NCI-H2081 treated with DMSO at 0.1 percent for 48 hours (cell line): ENCODE measurements at regions not wholly inside any gene's neighbourhood (a gene's known extent, or its start where the extent isn't known, plus 50 kb on each side); places are given as distances from the start of the nearest gene placed in this dataset.

Experiments used
- DNase-seq: peaks from one replicate; lab custom pipeline; 2025; lab: John Stamatoyannopoulos, UW

- no peak for DNase-seq
Measured at GRCh38 chr3:70899816-70900215, 587.4 kb upstream of the MDFIC2 start.

- DNase-seq, result no peak
Measured at GRCh38 chr3:70890020-70890394, 577.6 kb upstream of the MDFIC2 start.

- no peak for DNase-seq
Measured at GRCh38 chr3:70889162-70890019, 577.0 kb upstream of the MDFIC2 start.

- no peak for DNase-seq
Measured at GRCh38 chr3:70885636-70886035, 573.2 kb upstream of the MDFIC2 start.

GRCh38 chr3:70882104-70882503 is 569.7 kb upstream of the MDFIC2 start:
- DNase-seq, result no peak

GRCh38 chr3:70880421-70880820 is 568.0 kb upstream of the MDFIC2 start:
- no peak for DNase-seq

GRCh38 chr3:70876154-70876553 is 563.7 kb upstream of the MDFIC2 start:
- no peak for DNase-seq

GRCh38 chr3:70874196-70874595 is 561.8 kb upstream of the MDFIC2 start:
- DNase-seq, result no peak

GRCh38 chr3:70873686-70874085 is 561.2 kb upstream of the MDFIC2 start:
- no peak for DNase-seq

GRCh38 chr3:70871909-70872656 is 559.6 kb upstream of the MDFIC2 start:
- no peak for DNase-seq

- no peak for DNase-seq
Measured at GRCh38 chr3:70870576-70870975, 558.1 kb upstream of the MDFIC2 start.

GRCh38 chr3:70868561-70868960 is 556.1 kb upstream of the MDFIC2 start:
- no peak for DNase-seq

- no peak for DNase-seq
Measured at GRCh38 chr3:70863049-70863448, 550.6 kb upstream of the MDFIC2 start.

- DNase-seq, result no peak
Measured at GRCh38 chr3:70861855-70862254, 549.4 kb upstream of the MDFIC2 start.

GRCh38 chr3:70861234-70861633 is 548.8 kb upstream of the MDFIC2 start:
- DNase-seq, result no peak

GRCh38 chr3:70857916-70858315 is 545.5 kb upstream of the MDFIC2 start:
- no peak for DNase-seq

GRCh38 chr3:70856414-70857162 is 544.1 kb upstream of the MDFIC2 start:
- no peak for DNase-seq

GRCh38 chr3:70855149-70855548 is 542.7 kb upstream of the MDFIC2 start:
- no peak for DNase-seq

- no peak for DNase-seq
Measured at GRCh38 chr3:70854108-70854507, 541.7 kb upstream of the MDFIC2 start.

GRCh38 chr3:70853161-70853944 is 540.9 kb upstream of the MDFIC2 start:
- no peak for DNase-seq

GRCh38 chr3:70849911-70850699 is 537.7 kb upstream of the MDFIC2 start:
- DNase-seq, result no peak
